Thymus (tissue), 11 donors: ENCODE measurements at regions not wholly inside any gene's neighbourhood (a gene's known extent, or its start where the extent isn't known, plus 50 kb on each side); places are given as distances from the start of the nearest gene placed in this dataset.

ENCODE experiments used
- DNase-seq, 9 donors: peaks; one replicate each; pipeline ENCODE4 v3.0.0-alpha.2; 2013; ENCODE audit warnings: low spot score in 9 of 9, low read depth in 6 of 9, missing footprints in 1 of 9
- H3K27ac ChIP-seq, 2 donors: one replicate each; pipeline ENCODE4 v1.5.1; 2013; ENCODE audit warnings: control low read depth in 1 of 2, low read depth in 1 of 2, low read length in 1 of 2, mild to moderate bottlenecking in 1 of 2, moderate library complexity in 1 of 2
- H3K27me3 ChIP-seq, 2 donors: one replicate each; pipeline ENCODE4 v1.5.1; 2013; ENCODE audit warnings: low read length in 1 of 2; ENCODE audit not compliant: control insufficient read depth in 2 of 2, insufficient read depth in 1 of 2
- H3K36me3 ChIP-seq, 2 donors: one replicate each; pipeline ENCODE4 v1.5.1; 2013; ENCODE audit warnings: low read length in 1 of 2, mild to moderate bottlenecking in 1 of 2, moderate library complexity in 1 of 2; ENCODE audit not compliant: control insufficient read depth in 2 of 2, insufficient read depth in 2 of 2
- H3K4me1 ChIP-seq, 2 donors: one replicate each; pipeline ENCODE4 v1.5.1; 2013; ENCODE audit warnings: low read length in 2 of 2; ENCODE audit not compliant: control insufficient read depth in 2 of 2, insufficient read depth in 2 of 2
- H3K4me3 ChIP-seq, 2 donors: one replicate each; pipeline ENCODE4 v1.5.1; 2013; ENCODE audit warnings: low read length in 2 of 2, control low read depth in 1 of 2, mild to moderate bottlenecking in 1 of 2
- H3K9me3 ChIP-seq, 2 donors: one replicate each; pipeline ENCODE4 v1.5.1; 2013; ENCODE audit warnings: low read length in 1 of 2, mild to moderate bottlenecking in 1 of 2; ENCODE audit not compliant: control insufficient read depth in 2 of 2, insufficient read depth in 1 of 2
- WGBS: extraction: QIAGEN DNeasy Blood & Tissue Kit; methylation state at CpG from one replicate; pipeline ENCODE4 v1.1.7; 2013; 5-methylcytosine and 5-hydroxymethylcytosine counted together
- donor health status: healthy.

DNA sequence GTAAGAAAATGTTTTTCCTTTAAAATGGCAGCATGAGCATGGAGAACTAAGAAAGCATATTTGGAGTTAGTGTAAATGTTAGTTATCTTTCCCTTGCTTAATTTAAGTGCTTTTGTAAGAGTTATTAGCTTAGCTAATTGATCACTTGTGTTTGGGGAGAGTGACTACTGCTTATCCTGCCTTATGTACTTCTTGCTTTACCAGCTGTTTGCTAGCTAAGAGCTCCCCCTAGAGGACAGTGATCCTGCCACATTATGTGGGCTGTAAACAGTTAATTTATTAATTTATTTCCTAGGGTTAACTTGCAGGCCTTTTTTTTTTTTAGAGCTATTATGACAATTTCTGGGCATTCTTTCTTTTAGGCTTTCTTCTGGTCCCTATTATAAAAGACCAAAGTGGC lies 435.8 kb downstream of the MAGEB5 start:
- no peak overlapping the region for H3K4me3 ChIP-seq
- no peaks in the 10 kb centered on the region for H3K27me3 ChIP-seq
- DNase-seq, result no peak
- no peaks in the 10 kb centered on the region for H3K9me3 ChIP-seq
- H3K36me3 ChIP-seq, result no peaks in the 10 kb centered on the region
- no peaks in the 10 kb centered on the region for H3K4me1 ChIP-seq
- no peak overlapping the region for H3K27ac ChIP-seq

DNA sequence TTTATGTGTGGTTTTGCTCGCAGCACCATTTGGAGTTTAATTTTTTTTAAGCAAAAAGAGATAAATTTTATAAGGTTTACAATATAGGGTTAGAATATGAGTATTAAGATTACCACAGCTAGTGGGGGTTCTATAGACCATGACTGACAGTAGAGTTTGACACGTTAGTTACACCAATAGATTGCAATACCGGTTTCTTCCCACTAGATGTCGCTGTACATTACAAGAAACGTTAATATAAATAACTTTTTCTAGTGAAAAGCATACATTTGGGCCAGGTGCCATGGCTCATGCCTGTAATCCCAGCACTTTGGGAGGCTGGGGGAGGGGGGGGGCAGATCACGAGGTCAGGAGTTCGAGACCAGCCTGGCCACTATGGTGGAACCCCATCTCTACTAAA lies 433.6 kb downstream of the MAGEB5 start:
- no peaks in the 10 kb centered on the region for H3K27me3 ChIP-seq
- H3K36me3 ChIP-seq, result no peaks in the 10 kb centered on the region
- no peak overlapping the region for H3K4me3 ChIP-seq
- no peaks in the 10 kb centered on the region for H3K9me3 ChIP-seq
- no peak overlapping the region for H3K27ac ChIP-seq
- peak in 2 of 9 donors; percentile 8 to 27 for DNase-seq
- 47% methylated on average over 7 of the region's 7 CpGs for WGBS
- no peaks in the 10 kb centered on the region for H3K4me1 ChIP-seq

DNA sequence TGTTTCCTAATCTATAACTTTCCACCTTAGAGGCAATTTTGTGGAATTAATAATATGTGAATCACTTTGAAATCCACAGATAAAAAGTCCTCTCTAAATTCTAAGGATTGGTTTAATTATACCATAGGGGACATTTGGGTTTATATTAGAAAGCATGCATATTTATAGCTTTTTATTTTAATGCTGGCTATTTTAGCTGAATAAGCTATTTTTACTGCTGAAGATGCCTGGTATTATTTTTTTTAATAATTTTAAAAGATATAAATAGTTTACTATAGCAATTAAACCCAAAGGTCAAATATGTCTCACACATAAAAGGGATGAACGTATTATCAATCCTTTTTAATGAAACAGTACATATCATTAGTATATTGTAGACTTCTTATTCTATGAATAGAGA lies 415.4 kb downstream of the MAGEB5 start:
- no peak overlapping the region for H3K27ac ChIP-seq
- no peaks in the 10 kb centered on the region for H3K4me1 ChIP-seq
- no peaks in the 10 kb centered on the region for H3K9me3 ChIP-seq
- no peak for DNase-seq
- whole genome bisulfite sequencing, result 86% methylated on average over 1 of the region's 1 CpG
- no peak overlapping the region for H3K4me3 ChIP-seq
- H3K27me3 ChIP-seq, result no peaks in the 10 kb centered on the region
- H3K36me3 ChIP-seq, result no peaks in the 10 kb centered on the region

DNA sequence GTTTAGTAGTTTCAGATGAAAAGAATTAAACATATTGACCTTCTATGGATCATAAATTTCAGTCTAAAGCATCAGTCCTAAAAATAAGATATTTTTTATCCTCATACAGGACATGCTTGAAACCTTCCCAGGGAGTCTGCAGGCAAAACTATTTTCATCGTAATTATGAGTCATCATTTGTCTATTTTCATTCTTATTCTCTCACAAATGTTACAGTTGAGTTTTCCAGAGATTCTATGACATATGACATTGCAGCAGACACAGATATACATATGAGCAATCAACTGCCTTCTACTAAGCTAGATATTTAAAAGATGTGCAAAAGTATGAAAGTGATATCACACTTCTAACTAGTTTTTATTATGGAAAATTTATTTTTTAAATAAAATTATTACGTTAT lies 398.0 kb downstream of the MAGEB5 start:
- no peak for DNase-seq
- Histone ChIP-seq H3K4me1 (no peaks in the 10 kb centered on the region), H3K36me3 (no peaks in the 10 kb centered on the region), H3K9me3 (no peaks in the 10 kb centered on the region), H3K27ac (no peak overlapping the region), H3K4me3 (no peak overlapping the region), H3K27me3 (no peaks in the 10 kb centered on the region)
- 86% methylated on average over 2 of the region's 2 CpGs for WGBS

DNA sequence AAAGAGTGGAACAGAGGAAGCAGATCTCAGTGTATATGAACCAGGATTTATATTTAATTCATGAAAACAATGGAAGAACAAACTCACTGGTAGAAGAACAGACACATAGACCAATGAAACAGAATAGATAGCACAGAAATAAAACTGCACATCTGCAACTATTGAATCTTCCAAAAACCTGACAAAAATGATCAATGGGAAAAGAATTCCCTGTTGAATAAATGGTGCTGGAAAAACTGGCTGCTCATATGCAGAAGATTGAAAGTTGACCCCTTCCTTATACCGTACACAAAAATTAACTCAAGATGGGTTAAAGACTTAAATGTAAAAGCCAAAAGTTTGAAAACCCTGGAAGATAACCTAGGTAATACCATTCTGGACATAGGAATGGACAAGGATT lies 391.0 kb downstream of the MAGEB5 start:
- no peaks in the 10 kb centered on the region for H3K36me3 ChIP-seq
- H3K27ac ChIP-seq, result no peak overlapping the region
- DNase-seq, result no peak
- H3K27me3 ChIP-seq, result no peaks in the 10 kb centered on the region
- no peaks in the 10 kb centered on the region for H3K4me1 ChIP-seq
- 94% methylated on average over 1 of the region's 1 CpG for WGBS
- no peaks in the 10 kb centered on the region for H3K9me3 ChIP-seq
- no peak overlapping the region for H3K4me3 ChIP-seq

DNA sequence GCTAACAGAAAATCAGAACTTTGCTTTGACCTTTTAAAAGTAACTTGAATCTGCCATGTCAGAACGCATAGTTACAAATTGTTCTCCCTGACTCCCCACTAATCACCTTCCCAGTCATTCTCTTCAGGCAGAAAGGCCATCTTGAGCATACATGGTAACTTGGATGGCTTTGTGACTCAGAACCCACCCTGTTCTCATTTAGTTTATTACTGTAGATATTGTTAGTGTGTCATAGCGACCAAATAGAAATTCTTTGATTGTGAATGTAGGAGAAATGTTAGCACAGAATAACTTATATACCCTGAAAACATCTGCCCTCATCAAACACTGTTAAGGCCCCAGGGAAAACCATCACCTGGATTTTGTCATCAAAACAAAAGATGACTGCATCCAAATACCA lies 382.0 kb downstream of the MAGEB5 start:
- no peak for DNase-seq
- H3K9me3 ChIP-seq, result no peaks in the 10 kb centered on the region
- no peaks in the 10 kb centered on the region for H3K4me1 ChIP-seq
- no peaks in the 10 kb centered on the region for H3K36me3 ChIP-seq
- no peak overlapping the region for H3K27ac ChIP-seq
- no peak overlapping the region for H3K4me3 ChIP-seq
- WGBS, result 92% methylated on average over 2 of the region's 2 CpGs
- H3K27me3 ChIP-seq, result no peaks in the 10 kb centered on the region

DNA sequence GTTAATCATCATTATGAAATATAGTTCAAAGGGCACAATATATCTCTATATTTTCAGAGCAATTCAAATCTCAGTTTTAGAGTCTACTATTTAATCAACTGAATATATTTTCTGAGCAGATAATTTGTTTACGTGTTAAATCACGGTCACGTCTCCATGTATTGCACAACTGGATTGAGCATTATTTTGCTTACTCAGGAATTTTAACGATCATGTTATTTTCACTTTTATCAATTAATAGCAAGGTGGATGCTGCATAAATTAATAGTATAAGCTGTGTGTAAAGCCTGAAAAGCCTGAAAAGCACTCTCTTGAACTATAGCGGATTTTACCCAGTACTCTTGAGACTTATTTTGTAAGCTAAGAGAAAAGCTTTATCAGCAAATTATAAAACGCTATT lies 374.9 kb downstream of the MAGEB5 start:
- Histone ChIP-seq H3K36me3 (no peaks in the 10 kb centered on the region), H3K27me3 (no peaks in the 10 kb centered on the region), H3K9me3 (no peaks in the 10 kb centered on the region), H3K4me3 (no peak overlapping the region), H3K4me1 (no peaks in the 10 kb centered on the region), H3K27ac (no peak overlapping the region)
- DNase-seq, result no peak
- WGBS, result 80% methylated on average over 6 of the region's 6 CpGs

DNA sequence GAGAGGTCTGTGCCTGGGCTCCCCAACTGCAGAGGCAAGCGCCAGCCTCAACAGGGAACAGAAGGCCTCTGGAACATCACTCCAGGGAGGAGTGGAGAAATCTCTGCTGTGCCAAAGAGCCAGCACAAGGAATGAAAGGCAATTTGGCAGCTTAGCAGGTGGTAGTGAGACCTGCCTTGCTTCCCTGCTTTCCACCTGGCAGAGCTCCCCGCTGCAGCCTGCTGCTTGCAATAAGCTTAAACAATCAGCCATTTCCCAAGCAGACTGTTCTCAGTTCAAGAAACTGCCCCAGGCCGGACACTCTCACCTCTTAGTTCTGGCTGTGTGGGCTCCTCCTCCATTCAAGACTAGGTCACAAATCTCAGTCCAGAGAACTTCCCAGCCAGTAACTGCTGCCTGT lies 370.6 kb downstream of the MAGEB5 start:
- H3K27ac ChIP-seq, result no peak overlapping the region
- H3K9me3 ChIP-seq, result no peaks in the 10 kb centered on the region
- no peak overlapping the region for H3K4me3 ChIP-seq
- H3K27me3 ChIP-seq, result no peaks in the 10 kb centered on the region
- H3K36me3 ChIP-seq, result no peaks in the 10 kb centered on the region
- 90% methylated on average over 3 of the region's 3 CpGs for WGBS
- DNase-seq, result no peak
- H3K4me1 ChIP-seq, result no peaks in the 10 kb centered on the region

DNA sequence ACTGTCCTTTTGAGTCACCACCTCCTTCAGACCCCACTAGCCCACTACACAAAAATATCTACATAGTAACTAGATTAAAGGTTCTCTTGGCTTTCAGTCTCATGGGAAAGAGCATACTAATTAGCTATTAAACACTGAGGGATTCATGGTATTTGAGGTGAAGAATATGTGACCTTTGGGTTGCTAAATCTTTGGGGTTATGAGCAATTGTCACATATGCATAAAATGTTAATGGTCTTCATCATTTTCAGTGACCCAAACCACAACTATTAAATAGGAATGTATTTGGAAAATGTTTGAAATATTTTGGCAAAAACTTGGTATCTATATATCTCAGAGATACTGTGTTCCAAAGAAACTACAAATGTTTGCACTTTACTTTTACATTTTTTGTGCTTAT lies 365.1 kb downstream of the MAGEB5 start:
- Histone ChIP-seq H3K36me3 (no peaks in the 10 kb centered on the region), H3K9me3 (no peaks in the 10 kb centered on the region), H3K4me3 (no peak overlapping the region), H3K4me1 (no peaks in the 10 kb centered on the region), H3K27ac (no peak overlapping the region), H3K27me3 (no peaks in the 10 kb centered on the region)
- no peak for DNase-seq

DNA sequence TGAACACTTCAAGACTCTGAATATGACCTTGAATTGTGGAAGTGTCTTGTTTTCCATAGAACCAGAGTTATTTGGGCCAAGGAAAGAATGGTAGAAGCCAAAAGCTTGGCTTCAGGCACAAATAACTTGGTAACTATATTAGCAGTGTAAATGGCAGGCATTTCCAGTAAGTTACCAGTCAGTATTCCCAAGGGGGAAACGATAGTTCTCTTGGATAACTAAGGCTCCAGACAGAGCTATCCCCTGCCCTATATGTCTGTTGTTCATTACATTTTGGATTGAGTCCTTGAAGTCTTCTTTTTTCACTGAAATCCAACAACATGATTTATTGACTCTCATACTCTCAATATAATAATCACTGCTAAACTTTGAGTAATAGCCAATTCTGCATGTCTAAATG lies 364.1 kb downstream of the MAGEB5 start:
- Histone ChIP-seq H3K36me3 (no peaks in the 10 kb centered on the region), H3K4me1 (no peaks in the 10 kb centered on the region), H3K4me3 (no peak overlapping the region), H3K27ac (no peak overlapping the region), H3K27me3 (no peaks in the 10 kb centered on the region), H3K9me3 (no peaks in the 10 kb centered on the region)
- WGBS, result 75% methylated on average over 1 of the region's 1 CpG
- no peak for DNase-seq
